ENCODE measurements at regions not wholly inside any gene's neighbourhood (a gene's known extent, or its start where the extent isn't known, plus 50 kb on each side); places are given as distances from the start of the nearest gene placed in this dataset.

GRCh38 chr2:381181-381580 is 93.3 kb upstream of the ALKAL2 start:
- RAD21 ChIA-PET (ENCODE audit: unreplicated experiment), result no interaction called here
- no TSS peak for BruUV-seq (replicated peaks)

DNA sequence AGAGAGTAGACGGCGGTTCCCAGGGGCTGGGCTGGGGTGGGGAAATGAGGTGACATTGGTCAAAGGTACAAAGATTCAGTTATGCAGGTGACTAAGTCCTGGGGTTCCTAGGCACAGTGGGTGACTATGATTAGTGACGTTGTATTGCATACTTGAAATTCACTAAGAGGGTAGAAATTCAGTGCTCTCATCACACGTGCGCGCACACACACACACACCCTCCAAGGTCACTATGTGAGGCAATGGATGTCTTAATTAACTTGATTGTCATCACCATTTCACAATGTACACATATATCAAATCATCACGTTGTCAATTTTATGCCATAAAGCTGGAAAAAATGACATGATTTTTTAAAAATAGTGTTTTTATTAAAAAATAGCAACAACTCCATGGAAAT is 92.9 kb upstream of the ALKAL2 start:
- SMC1A ChIA-PET (ENCODE audit: uncharacterized antibody, unreplicated experiment), result interaction anchor here (0.5 kb wide), 1 partner anchor 222 kb away, joined by 3 read pairs; no protein-coding TSS in a partner anchor
- CTCF ChIA-PET, result no interaction called here
- in situ Hi-C loops (cut with MboI), result no loop called here
- Histone ChIP-seq H3K27ac (ENCODE audit: control insufficient read depth, insufficient read depth) (no peak overlapping the region), H3K9me3 (replicated peaks; ENCODE audit: control insufficient read depth, insufficient read depth, low read length) (no peaks in the 10 kb centered on the region), H3K4me3 (no peak overlapping the region), H3K79me2 (ENCODE audit: control insufficient read depth, insufficient read depth, low read length) (no peaks in the 10 kb centered on the region), H3K27me3 (replicated peaks in 1 of 2; ENCODE audit: control insufficient read depth in 2 of 2, insufficient read depth in 2 of 2, low read length in 1 of 2) (no peaks in the 10 kb centered on the region), H2AFZ (ENCODE audit: control insufficient read depth, low read depth, low read length) (no peak overlapping the region), H3K36me3 (ENCODE audit: control insufficient read depth in 2 of 2, insufficient read depth in 2 of 2, low read length in 1 of 2) (no peaks in the 10 kb centered on the region), H4K20me1 (ENCODE audit: control insufficient read depth, insufficient read depth) (no peaks in the 10 kb centered on the region), H3K9ac (ENCODE audit: control insufficient read depth, insufficient read depth, low read length) (no peak overlapping the region), H3K4me2 (ENCODE audit: control insufficient read depth, insufficient read depth) (no peak overlapping the region), H3K4me1 (ENCODE audit: control insufficient read depth, insufficient read depth, low read length) (no peaks in the 10 kb centered on the region)
- RAD21 ChIA-PET (ENCODE audit: unreplicated experiment), result no interaction called here
- POLR2A ChIA-PET, result no interaction called here
- WGBS (ENCODE audit: insufficient coverage, insufficient replicate concordance, low lambda C conversion rate, missing lambda C conversion rate), result 64% methylated on average over 7 of the region's 7 CpGs
- no peak for DNase-seq (ENCODE audit: low read depth, low spot score)
- no peak for FAIRE-seq
- intact Hi-C loops (cut with micrococcal nuclease; ENCODE audit: unreplicated experiment), result no loop called here
- no peak for ATAC-seq
- no TSS peak for BruUV-seq (replicated peaks)
- TF ChIP-seq TBL1XR1 (IDR thresholded peaks at IDR 0.05; ENCODE audit: low read depth, low read length) (no peak), IRF5 (IDR thresholded peaks at IDR 0.05; ENCODE audit: borderline replicate concordance) (no peak), MEF2A (IDR thresholded peaks at IDR 0.05; ENCODE audit: insufficient read depth, low read depth, low read length) (no peak), EGR1 (IDR thresholded peaks at IDR 0.05; ENCODE audit: borderline replicate concordance in 1 of 2, low read depth in 2 of 2, low read length in 2 of 2) (no peak), E2F8 (IDR thresholded peaks at IDR 0.05; ENCODE audit: low read depth, partially characterized antibody) (no peak), IKZF2 (IDR thresholded peaks at IDR 0.05) (no peak), ZBED1 (IDR thresholded peaks at IDR 0.05; ENCODE audit: borderline replicate concordance) (no peak), POLR2A (IDR thresholded peaks at IDR 0.05; ENCODE audit: low read depth, low read length) (no peak), RUNX3 (IDR thresholded peaks at IDR 0.05; ENCODE audit: low read length) (no peak), CREB1 (IDR thresholded peaks at IDR 0.05; ENCODE audit: low read depth) (no peak)

More at GRCh38 chr2:381181-381580, 93.3 kb upstream of the ALKAL2 start:
- Histone ChIP-seq H3K9ac (ENCODE audit: control insufficient read depth, insufficient read depth, low read length) (no peak overlapping the region), H3K4me2 (ENCODE audit: control insufficient read depth, insufficient read depth) (no peak overlapping the region), H3K27me3 (replicated peaks in 1 of 2; ENCODE audit: control insufficient read depth in 2 of 2, insufficient read depth in 2 of 2, low read length in 1 of 2) (no peaks in the 10 kb centered on the region), H3K4me3 (no peak overlapping the region), H3K36me3 (ENCODE audit: control insufficient read depth in 2 of 2, insufficient read depth in 2 of 2, low read length in 1 of 2) (no peaks in the 10 kb centered on the region), H3K79me2 (ENCODE audit: control insufficient read depth, insufficient read depth, low read length) (no peaks in the 10 kb centered on the region), H3K4me1 (ENCODE audit: control insufficient read depth, insufficient read depth, low read length) (no peaks in the 10 kb centered on the region), H2AFZ (ENCODE audit: control insufficient read depth, low read depth, low read length) (no peak overlapping the region), H3K9me3 (replicated peaks; ENCODE audit: control insufficient read depth, insufficient read depth, low read length) (no peaks in the 10 kb centered on the region), H3K27ac (ENCODE audit: control insufficient read depth, insufficient read depth) (no peak overlapping the region), H4K20me1 (ENCODE audit: control insufficient read depth, insufficient read depth) (no peaks in the 10 kb centered on the region)
- FAIRE-seq, result no peak
- in situ Hi-C loops (cut with MboI) (no loop called here), intact Hi-C loops (cut with micrococcal nuclease; ENCODE audit: unreplicated experiment) (no loop called here)
- no peak for DNase-seq (ENCODE audit: low read depth, low spot score)
- TF ChIP-seq, protein P1, sequence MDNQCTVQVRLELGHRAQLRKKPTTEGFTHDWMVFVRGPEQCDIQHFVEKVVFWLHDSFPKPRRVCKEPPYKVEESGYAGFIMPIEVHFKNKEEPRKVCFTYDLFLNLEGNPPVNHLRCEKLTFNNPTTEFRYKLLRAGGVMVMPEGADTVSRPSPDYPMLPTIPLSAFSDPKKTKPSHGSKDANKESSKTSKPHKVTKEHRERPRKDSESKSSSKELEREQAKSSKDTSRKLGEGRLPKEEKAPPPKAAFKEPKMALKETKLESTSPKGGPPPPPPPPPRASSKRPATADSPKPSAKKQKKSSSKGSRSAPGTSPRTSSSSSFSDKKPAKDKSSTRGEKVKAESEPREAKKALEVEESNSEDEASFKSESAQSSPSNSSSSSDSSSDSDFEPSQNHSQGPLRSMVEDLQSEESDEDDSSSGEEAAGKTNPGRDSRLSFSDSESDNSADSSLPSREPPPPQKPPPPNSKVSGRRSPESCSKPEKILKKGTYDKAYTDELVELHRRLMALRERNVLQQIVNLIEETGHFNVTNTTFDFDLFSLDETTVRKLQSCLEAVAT (IDR thresholded peaks at IDR 0.05), result no peak
- TF ChIP-seq ATF7 (IDR thresholded peaks at IDR 0.05; ENCODE audit: low read depth) (no peak), CBX3 (IDR thresholded peaks at IDR 0.05; ENCODE audit: borderline replicate concordance, low read depth) (no peak), NR2C2 (IDR thresholded peaks at IDR 0.05; ENCODE audit: borderline replicate concordance, control insufficient read depth, insufficient read length, low read depth) (no peak), KAT2A (conservative IDR thresholded peaks at IDR 0.05; ENCODE audit: control insufficient read depth, low read depth, low read length) (no peak), HDGF (IDR thresholded peaks at IDR 0.05) (no peak), SIN3A (IDR thresholded peaks at IDR 0.05; ENCODE audit: low read depth, low read length) (no peak), SREBF1 (IDR thresholded peaks at IDR 0.05; ENCODE audit: low read length) (no peak)
- ChIA-PET POLR2A (no interaction called here), SMC1A (ENCODE audit: uncharacterized antibody, unreplicated experiment) (interaction anchor here (0.5 kb wide), 1 partner anchor 223 kb away, joined by 3 read pairs; no protein-coding TSS in a partner anchor), CTCF (no interaction called here)
- ATAC-seq, result no peak
- WGBS (ENCODE audit: insufficient coverage, insufficient replicate concordance, low lambda C conversion rate, missing lambda C conversion rate), result 62% methylated on average over 10 of the region's 10 CpGs

Data from GM12878 (cell line).